ENCODE measurements at regions not wholly inside any gene's neighbourhood (a gene's known extent, or its start where the extent isn't known, plus 50 kb on each side); places are given as distances from the start of the nearest gene placed in this dataset.

DNA sequence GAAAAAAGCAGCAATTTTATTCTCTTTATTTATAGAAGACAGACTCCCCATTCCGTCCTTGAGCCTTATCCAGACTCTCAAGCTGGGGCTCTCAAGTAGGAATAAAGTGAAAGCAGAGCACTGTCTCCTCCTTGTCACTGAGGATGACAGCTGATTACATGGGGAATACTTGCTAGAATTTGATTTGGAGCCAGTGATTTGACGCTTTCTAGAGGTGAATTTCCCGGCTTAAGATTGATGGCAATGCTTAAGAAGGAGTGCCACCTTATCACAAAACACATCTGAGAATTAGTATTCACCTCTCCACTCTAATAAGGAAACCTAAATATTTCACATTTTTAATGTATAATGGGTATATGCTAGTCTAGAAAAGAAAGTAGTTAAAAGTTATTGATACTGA is 135.4 kb upstream of the SLC39A10 start:
- no peaks in the 10 kb centered on the region for H3K36me3 ChIP-seq (ENCODE audit: low read depth, low read length)
- no peaks in the 10 kb centered on the region for H3K79me2 ChIP-seq (ENCODE audit: low read length)
- ATAC-seq (no peak), DNase-seq (no peak)
- no peaks in the 10 kb centered on the region for H3F3A ChIP-seq (ENCODE audit: low read length, unreplicated experiment)
- H3K4me2 ChIP-seq (ENCODE audit: low read length): no peak overlapping the region
- no peaks in the 10 kb centered on the region for H3K27me3 ChIP-seq (ENCODE audit: low read length)
- H3K4me3 ChIP-seq (ENCODE audit: low read length): no peak overlapping the region
- no TSS peak for BruUV-seq (replicated peaks)
- intact Hi-C loops (cut with micrococcal nuclease): no loop called here
- H3K4me1 ChIP-seq (ENCODE audit: insufficient read depth, low read length): peaks cover 8% of the 10 kb centered on the region; the same call in 1 of the 2 replicates
- POLR2A ChIA-PET (ENCODE audit: unreplicated experiment): no interaction called here
- H2AFZ ChIP-seq (ENCODE audit: low read length): no peak overlapping the region
- H3K9me3 ChIP-seq (ENCODE audit: low read length): no peaks in the 10 kb centered on the region
- CTCF ChIA-PET: no interaction called here
- H3K27ac ChIP-seq (ENCODE audit: low read length): no peak overlapping the region
- TF ChIP-seq EZH2 (IDR thresholded peaks at IDR 0.05; ENCODE audit: low read length, unreplicated experiment) (no peak), EZH2phosphoT487 (IDR thresholded peaks at IDR 0.05; ENCODE audit: borderline replicate concordance, low read length) (no peak), CTCF (conservative IDR thresholded peaks at IDR 0.05; ENCODE audit: low read depth, low read length) (no peak)
- H3K9me2 ChIP-seq (replicated peaks; ENCODE audit: low read length): no peaks in the 10 kb centered on the region
- H3K9ac ChIP-seq (ENCODE audit: low read length): no peak overlapping the region
- H4K20me1 ChIP-seq (ENCODE audit: low read length): no peaks in the 10 kb centered on the region

DNA sequence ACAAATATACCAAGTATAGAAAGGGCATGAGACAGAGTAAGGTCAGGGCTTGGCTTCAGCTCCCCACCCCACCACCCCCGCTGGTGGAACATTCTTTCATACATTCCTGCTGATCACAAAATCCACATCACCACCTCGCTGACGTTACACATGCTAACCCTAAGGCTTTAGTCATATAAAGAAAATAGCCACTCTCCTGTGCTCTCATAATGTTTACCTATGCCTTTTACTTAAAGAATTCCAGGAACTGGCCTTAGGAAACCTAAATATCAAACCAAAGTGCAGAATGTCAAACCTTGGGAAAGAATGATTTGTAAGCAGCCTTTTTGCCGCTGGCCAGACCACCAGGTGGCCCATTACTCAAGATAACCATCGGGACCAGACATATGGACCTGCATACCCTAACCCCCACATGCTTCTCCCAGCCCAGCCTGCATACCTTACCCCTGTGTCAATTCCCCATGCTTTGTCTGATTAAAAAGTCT is 136.3 kb upstream of the SLC39A10 start:
- no peak overlapping the region for H3K4me2 ChIP-seq (ENCODE audit: low read length)
- H3F3A ChIP-seq (ENCODE audit: low read length, unreplicated experiment): no peaks in the 10 kb centered on the region
- POLR2A ChIA-PET (ENCODE audit: unreplicated experiment): no interaction called here
- no peak overlapping the region for H2AFZ ChIP-seq (ENCODE audit: low read length)
- H3K27me3 ChIP-seq (ENCODE audit: low read length): no peaks in the 10 kb centered on the region
- peak overlapping the region; percentile 30 for H3K27ac ChIP-seq (ENCODE audit: low read length)
- no peaks in the 10 kb centered on the region for H3K9me3 ChIP-seq (ENCODE audit: low read length)
- H3K36me3 ChIP-seq (ENCODE audit: low read depth, low read length): no peaks in the 10 kb centered on the region
- H3K4me3 ChIP-seq (ENCODE audit: low read length): no peak overlapping the region
- no peaks in the 10 kb centered on the region for H3K9me2 ChIP-seq (replicated peaks; ENCODE audit: low read length)
- no peaks in the 10 kb centered on the region for H4K20me1 ChIP-seq (ENCODE audit: low read length)
- TF ChIP-seq EZH2phosphoT487 (IDR thresholded peaks at IDR 0.05; ENCODE audit: borderline replicate concordance, low read length) (no peak), CTCF (conservative IDR thresholded peaks at IDR 0.05; ENCODE audit: low read depth, low read length) (no peak), EZH2 (IDR thresholded peaks at IDR 0.05; ENCODE audit: low read length, unreplicated experiment) (no peak)
- H3K4me1 ChIP-seq (ENCODE audit: insufficient read depth, low read length): peaks cover 8% of the 10 kb centered on the region; the same call in 1 of the 2 replicates
- DNase-seq (peak; percentile 75), ATAC-seq (peak; percentile 40)
- no TSS peak for BruUV-seq (replicated peaks)
- CTCF ChIA-PET: no interaction called here
- H3K79me2 ChIP-seq (ENCODE audit: low read length): no peaks in the 10 kb centered on the region
- intact Hi-C loops (cut with micrococcal nuclease): no loop called here
- no peak overlapping the region for H3K9ac ChIP-seq (ENCODE audit: low read length)

GRCh38 chr2:195515551-195515950 is 141.5 kb upstream of the SLC39A10 start:
- 0 out of 2 replicates have a peak, but pooled peaks cover under 1% of the 10 kb centered on the region for H3K4me1 ChIP-seq (ENCODE audit: insufficient read depth, low read length)
- H2AFZ ChIP-seq (ENCODE audit: low read length): no peak overlapping the region
- no peak overlapping the region for H3K9ac ChIP-seq (ENCODE audit: low read length)
- CTCF ChIA-PET: no interaction called here
- no peaks in the 10 kb centered on the region for H3K36me3 ChIP-seq (ENCODE audit: low read depth, low read length)
- TF ChIP-seq EZH2 (IDR thresholded peaks at IDR 0.05; ENCODE audit: low read length, unreplicated experiment) (no peak), EZH2phosphoT487 (IDR thresholded peaks at IDR 0.05; ENCODE audit: borderline replicate concordance, low read length) (no peak), CTCF (conservative IDR thresholded peaks at IDR 0.05; ENCODE audit: low read depth, low read length) (no peak)
- intact Hi-C loops (cut with micrococcal nuclease): no loop called here
- no peak overlapping the region for H3K27ac ChIP-seq (ENCODE audit: low read length)
- H3K27me3 ChIP-seq (ENCODE audit: low read length): no peaks in the 10 kb centered on the region
- H4K20me1 ChIP-seq (ENCODE audit: low read length): no peaks in the 10 kb centered on the region
- H3K9me2 ChIP-seq (replicated peaks; ENCODE audit: low read length): no peaks in the 10 kb centered on the region
- POLR2A ChIA-PET (ENCODE audit: unreplicated experiment): no interaction called here
- H3F3A ChIP-seq (ENCODE audit: low read length, unreplicated experiment): no peaks in the 10 kb centered on the region
- no peaks in the 10 kb centered on the region for H3K9me3 ChIP-seq (ENCODE audit: low read length)
- no TSS peak for BruUV-seq (replicated peaks)
- H3K4me3 ChIP-seq (ENCODE audit: low read length): no peak overlapping the region
- H3K79me2 ChIP-seq (ENCODE audit: low read length): no peaks in the 10 kb centered on the region
- DNase-seq: no peak
- no peak overlapping the region for H3K4me2 ChIP-seq (ENCODE audit: low read length)
- no peak for ATAC-seq
